ENCODE measurements at regions not wholly inside any gene's neighbourhood (a gene's known extent, or its start where the extent isn't known, plus 50 kb on each side); places are given as distances from the start of the nearest gene placed in this dataset.
"Not testable (repeated sequence)": the region's sequence is repeated elsewhere in the genome, so short reads cannot be mapped to it uniquely, and the experiment has no call there.

DNA sequence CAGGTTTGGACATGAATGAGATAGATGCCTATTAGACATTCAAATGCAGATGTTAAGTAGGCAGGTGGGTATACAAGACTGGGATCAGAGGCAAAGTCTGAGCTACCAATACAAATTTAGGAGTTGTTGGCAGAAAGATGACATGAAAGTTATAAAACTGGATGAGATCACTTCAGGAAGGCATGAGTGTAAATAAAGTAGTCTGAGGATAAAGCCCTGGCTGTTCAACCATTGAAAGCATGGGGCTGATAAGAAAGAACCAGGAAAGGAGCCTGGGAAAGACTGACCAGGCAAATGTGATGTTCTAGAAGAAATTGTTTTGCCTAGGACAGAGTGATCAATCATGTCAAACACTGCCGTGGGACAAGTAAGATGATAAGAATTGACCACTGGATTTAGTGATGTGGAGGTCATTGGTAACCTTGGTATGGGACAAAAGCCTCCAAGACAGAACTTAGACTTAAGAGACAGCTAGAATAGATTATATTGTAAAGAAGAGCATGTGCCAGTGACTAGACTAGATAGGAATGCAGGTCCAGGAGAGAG is 98.5 kb downstream of the EHF start:
- Histone ChIP-seq H3K27ac (ENCODE audit: low read length) (no peak overlapping the region), H3K36me3 (ENCODE audit: control insufficient read depth, insufficient read depth, low read length) (no peaks in the 10 kb centered on the region), H3K4me1 (ENCODE audit: control insufficient read depth, insufficient read depth, low read length) (no peaks in the 10 kb centered on the region), H3K4me3 (ENCODE audit: low read length) (no peak overlapping the region), H3K27me3 (ENCODE audit: control insufficient read depth, insufficient read depth, low read length) (peaks cover 5% of the 10 kb centered on the region), H3K9me3 (ENCODE audit: control insufficient read depth, insufficient read depth, low read length) (no peaks in the 10 kb centered on the region)
- no peaks in the 10 kb centered on the region for H3K4me1 Mint-ChIP-seq
- TF ChIP-seq, protein P1, sequence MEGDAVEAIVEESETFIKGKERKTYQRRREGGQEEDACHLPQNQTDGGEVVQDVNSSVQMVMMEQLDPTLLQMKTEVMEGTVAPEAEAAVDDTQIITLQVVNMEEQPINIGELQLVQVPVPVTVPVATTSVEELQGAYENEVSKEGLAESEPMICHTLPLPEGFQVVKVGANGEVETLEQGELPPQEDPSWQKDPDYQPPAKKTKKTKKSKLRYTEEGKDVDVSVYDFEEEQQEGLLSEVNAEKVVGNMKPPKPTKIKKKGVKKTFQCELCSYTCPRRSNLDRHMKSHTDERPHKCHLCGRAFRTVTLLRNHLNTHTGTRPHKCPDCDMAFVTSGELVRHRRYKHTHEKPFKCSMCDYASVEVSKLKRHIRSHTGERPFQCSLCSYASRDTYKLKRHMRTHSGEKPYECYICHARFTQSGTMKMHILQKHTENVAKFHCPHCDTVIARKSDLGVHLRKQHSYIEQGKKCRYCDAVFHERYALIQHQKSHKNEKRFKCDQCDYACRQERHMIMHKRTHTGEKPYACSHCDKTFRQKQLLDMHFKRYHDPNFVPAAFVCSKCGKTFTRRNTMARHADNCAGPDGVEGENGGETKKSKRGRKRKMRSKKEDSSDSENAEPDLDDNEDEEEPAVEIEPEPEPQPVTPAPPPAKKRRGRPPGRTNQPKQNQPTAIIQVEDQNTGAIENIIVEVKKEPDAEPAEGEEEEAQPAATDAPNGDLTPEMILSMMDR (IDR thresholded peaks at IDR 0.05), result no peak
- peaks cover 9% of the 10 kb centered on the region for H3K36me3 Mint-ChIP-seq
- H3K27ac Mint-ChIP-seq, result no peak overlapping the region
- H3K4me3 Mint-ChIP-seq, result no peak overlapping the region
- 50% methylated on average over 1 of the region's 1 CpG for WGBS (ENCODE audit: insufficient coverage)
- ATAC-seq (no peak), DNase-seq (no peak)
- intact Hi-C loops (cut with micrococcal nuclease), result no loop called here
- H3K9me3 Mint-ChIP-seq, result peaks cover 0 to 1% of the 10 kb centered on the region in 2 donors
- peaks cover 10 to 12% of the 10 kb centered on the region in 2 donors for H3K27me3 Mint-ChIP-seq (ENCODE audit: low read depth in 2 of 2)

DNA sequence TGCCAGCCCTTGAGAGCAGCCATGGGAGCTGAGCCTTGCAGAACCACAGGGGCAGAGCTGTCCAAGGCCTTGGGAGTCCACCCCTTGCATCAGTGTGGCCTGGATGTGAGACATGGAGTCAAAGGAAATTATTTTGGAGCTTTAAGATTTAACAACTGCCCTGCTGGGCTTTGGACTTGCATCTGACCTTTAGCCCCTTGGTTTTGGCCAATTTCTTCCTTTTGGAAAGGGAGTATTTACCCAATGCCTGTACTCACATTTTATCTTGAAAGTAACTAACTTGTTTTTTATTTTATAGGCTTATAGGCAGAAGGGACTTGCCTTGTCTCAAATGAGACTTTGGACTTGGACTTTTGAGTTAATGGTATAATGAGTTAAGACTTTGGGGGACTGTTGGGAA is 92.7 kb downstream of the EHF start:
- H3K27me3 Mint-ChIP-seq (ENCODE audit: low read depth in 2 of 2); H3K4me1 ChIP-seq (ENCODE audit: control insufficient read depth, insufficient read depth, low read length); H3K4me3 ChIP-seq (ENCODE audit: low read length); H3K36me3 ChIP-seq (ENCODE audit: control insufficient read depth, insufficient read depth, low read length); H3K4me1 Mint-ChIP-seq; H3K27me3 ChIP-seq (ENCODE audit: control insufficient read depth, insufficient read depth, low read length); H3K27ac Mint-ChIP-seq; H3K4me3 Mint-ChIP-seq; H3K27ac ChIP-seq (ENCODE audit: low read length); H3K9me3 Mint-ChIP-seq; DNase-seq; intact Hi-C loops (cut with micrococcal nuclease); ATAC-seq: not testable (repeated sequence)
- H3K9me3 ChIP-seq (ENCODE audit: control insufficient read depth, insufficient read depth, low read length), result peaks cover 19% of the 10 kb centered on the region
- H3K36me3 Mint-ChIP-seq, result peaks cover 16% of the 10 kb centered on the region

All from natural killer cell (primary cell).